ENCODE measurements at regions not wholly inside any gene's neighbourhood (a gene's known extent, or its start where the extent isn't known, plus 50 kb on each side); places are given as distances from the start of the nearest gene placed in this dataset.
"Not testable (repeated sequence)": the region's sequence is repeated elsewhere in the genome, so short reads cannot be mapped to it uniquely, and the experiment has no call there.

DNA sequence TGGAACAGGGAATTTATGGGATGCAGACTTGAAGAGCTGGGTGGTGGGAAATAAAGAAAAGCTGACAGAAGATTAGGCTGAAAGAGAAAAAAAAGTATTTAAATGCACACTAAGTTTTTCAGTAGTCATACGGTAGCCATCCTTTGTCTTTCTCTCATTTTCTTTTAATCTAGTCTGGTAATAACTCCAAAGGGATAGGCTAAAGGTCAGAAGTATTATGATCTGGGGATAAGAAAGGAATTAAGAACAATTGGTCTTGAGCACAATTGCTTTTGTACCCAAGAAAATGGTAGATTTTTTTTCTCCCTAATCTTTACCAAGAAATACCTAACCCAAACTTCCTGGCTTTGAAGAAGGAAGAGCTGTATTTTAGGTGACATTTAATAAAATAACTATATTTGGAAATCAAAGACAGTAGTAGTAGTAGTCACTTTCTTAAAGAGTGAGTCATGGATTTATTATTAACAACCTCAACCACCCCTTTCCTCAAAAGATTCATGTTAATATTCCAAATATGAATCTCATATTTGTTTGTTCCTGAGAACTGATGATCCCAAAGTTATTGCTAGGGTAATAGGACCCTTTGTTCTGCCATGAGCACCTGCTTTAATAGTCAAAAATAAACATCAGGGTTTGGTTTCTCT lies 120.2 kb upstream of the ODAD2 start:
- ATAC-seq (no peak), DNase-seq (ENCODE audit: low spot score in 2 of 2) (no peak)
- peak overlapping the region in 1 of 2 donors; percentile 79 for H3K27ac Mint-ChIP-seq

DNA sequence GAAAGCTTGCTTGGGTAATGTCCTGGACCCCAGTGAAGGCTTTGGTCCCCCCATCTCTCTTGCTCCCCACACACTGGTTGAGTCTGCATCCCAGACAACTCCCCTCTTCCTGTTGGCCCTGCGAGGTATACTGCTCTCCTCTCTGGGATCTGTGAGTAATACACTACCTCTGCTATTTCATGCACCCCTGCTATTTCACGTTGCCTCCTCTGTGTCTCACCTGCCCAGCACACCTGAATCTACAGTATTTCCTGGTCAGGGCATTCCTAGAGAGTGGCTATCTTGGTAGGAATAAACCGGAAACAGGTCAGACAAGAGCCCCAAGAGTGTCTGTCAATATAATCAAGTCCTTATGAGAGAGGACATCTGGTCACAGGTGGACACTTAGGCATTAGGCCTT lies 114.3 kb upstream of the ODAD2 start:
- ATAC-seq, result no peak
- Mint-ChIP-seq H3K9me3 (no peaks in the 10 kb centered on the region), H3K27ac (peak overlapping the region in 1 of 2 donors; percentile 39), H3K36me3 (no peaks in the 10 kb centered on the region)
- no peak for DNase-seq (ENCODE audit: low spot score in 2 of 2)

More for the DNA sequence above, 120.2 kb upstream of the ODAD2 start:
- no peaks in the 10 kb centered on the region for H3K9me3 Mint-ChIP-seq
- H3K36me3 Mint-ChIP-seq, result peaks cover 0 to 8% of the 10 kb centered on the region in 2 donors

DNA sequence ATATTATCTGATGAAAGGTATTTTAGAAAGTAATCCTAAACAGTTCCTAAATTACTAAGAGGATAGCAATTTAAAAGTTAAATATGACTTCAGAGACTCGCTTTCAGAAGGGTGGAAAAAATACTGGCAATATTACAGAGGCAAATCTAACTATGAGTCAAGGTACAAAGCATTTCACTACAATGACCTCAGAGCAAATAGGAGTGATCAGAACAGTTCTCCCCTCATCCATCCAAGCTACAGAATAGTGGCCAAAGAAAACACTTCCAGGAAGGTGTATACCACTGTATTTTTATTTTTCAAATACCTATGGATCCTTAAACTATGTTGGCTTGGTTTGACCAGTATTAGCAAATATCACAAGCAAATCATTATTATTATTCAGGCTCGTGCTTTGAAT lies 112.8 kb upstream of the ODAD2 start:
- DNase-seq (ENCODE audit: low spot score in 2 of 2), result no peak
- no peak for ATAC-seq
- Mint-ChIP-seq H3K27ac (no peak overlapping the region), H3K9me3 (no peaks in the 10 kb centered on the region), H3K36me3 (no peaks in the 10 kb centered on the region)

DNA sequence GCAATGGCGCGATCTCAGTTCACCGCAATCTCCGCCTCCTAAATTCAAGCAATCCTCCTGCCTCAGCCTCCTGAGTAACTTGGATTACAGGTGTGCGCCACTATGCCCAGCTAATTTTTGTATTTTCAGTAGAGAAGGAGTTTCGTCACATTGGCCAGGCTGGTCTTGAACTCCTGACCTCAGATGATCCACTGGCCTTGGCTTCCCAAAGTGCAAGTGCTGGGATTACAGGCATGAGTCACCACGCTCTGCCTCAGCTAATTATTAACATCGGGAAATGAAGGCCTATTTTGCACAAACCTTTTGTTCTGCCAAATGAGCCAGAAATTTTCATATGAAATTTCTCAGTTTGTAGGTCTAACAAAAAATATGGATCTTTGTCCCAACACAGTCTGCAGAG lies 106.7 kb upstream of the ODAD2 start:
- ATAC-seq, result no peak
- DNase-seq (ENCODE audit: low spot score in 2 of 2), result no peak
- no peak overlapping the region for H3K27ac Mint-ChIP-seq
- no peaks in the 10 kb centered on the region for H3K36me3 Mint-ChIP-seq
- H3K9me3 Mint-ChIP-seq, result peaks cover 0 to 3% of the 10 kb centered on the region in 2 donors

DNA sequence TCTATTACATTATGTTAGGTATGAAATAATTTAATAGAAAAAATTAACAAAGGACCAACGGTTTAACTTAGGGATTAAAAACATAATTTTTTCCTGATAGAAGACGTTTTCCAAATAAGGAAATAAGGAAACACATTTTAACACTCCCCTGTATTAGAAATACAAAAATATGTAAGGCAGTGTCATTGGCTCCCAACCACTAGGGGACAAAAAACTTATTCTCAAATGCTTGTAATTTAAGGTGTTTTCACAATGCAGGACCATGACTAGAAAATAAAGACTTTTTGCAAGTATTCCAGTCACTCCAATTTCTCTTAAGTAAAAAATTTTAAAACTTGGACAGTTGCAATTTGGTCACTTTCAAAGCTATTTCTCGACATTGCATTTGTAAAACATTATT lies 98.8 kb upstream of the ODAD2 start:
- no peak overlapping the region for H3K27ac Mint-ChIP-seq
- ATAC-seq, result no peak
- DNase-seq (ENCODE audit: low spot score in 2 of 2), result no peak
- H3K36me3 Mint-ChIP-seq, result no peaks in the 10 kb centered on the region
- no peaks in the 10 kb centered on the region for H3K9me3 Mint-ChIP-seq

DNA sequence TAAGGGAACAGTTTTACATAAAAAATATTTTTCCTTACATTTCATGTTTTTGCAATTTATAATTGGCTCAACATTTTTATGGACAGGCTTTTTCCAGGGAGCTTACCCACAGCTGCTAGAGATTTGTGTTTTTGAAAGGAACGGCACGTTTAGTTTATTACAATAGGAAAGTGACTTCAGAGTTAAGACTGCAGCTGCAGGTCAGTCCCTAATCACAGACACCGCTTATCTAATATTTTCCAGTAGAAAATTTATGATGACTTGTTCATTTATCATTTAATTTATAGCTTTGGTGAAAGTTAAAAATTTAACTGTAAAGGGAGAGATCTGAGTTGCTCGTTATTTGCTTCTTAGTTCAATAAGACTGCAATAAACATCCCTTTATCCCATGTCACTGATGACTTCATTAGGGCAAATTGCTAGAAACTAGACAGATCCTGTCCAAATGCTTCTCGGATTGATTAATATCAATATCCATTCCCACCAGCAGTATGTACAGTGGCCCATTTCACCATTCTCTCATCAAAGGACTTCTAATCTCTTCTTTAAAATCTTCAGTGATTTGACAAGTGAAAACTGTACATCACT lies 97.0 kb upstream of the ODAD2 start:
- Mint-ChIP-seq H3K36me3 (no peaks in the 10 kb centered on the region), H3K9me3 (no peaks in the 10 kb centered on the region), H3K27ac (no peak overlapping the region)
- DNase-seq (ENCODE audit: low spot score in 2 of 2) (no peak), ATAC-seq (no peak)

DNA sequence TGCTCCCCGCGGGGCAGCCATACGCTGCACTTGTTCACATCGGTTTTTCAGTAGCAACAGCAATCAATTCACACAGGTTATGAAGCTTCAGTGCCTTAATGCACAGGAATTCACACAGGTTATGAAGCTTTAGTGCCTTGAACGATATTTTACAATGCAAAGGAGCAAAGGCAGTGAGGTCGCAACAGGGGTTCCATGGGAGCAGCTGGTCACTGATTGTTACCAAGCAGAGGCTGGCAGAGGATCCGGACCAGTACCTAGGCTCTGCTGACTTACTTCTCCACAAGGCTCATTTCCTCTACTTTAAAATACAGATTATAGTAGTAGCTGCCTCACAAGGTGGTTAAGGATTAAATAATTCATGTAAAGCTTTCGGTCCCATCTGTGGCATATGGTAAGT lies 95.2 kb upstream of the ODAD2 start:
- peaks cover 0 to 4% of the 10 kb centered on the region in 2 donors for H3K9me3 Mint-ChIP-seq
- H3K36me3 Mint-ChIP-seq, result peaks cover 0 to 5% of the 10 kb centered on the region in 2 donors
- ATAC-seq (no peak), DNase-seq (ENCODE audit: low spot score in 2 of 2) (no peak)
- peak overlapping the region in 1 of 2 donors; percentile 93 for H3K27ac Mint-ChIP-seq

DNA sequence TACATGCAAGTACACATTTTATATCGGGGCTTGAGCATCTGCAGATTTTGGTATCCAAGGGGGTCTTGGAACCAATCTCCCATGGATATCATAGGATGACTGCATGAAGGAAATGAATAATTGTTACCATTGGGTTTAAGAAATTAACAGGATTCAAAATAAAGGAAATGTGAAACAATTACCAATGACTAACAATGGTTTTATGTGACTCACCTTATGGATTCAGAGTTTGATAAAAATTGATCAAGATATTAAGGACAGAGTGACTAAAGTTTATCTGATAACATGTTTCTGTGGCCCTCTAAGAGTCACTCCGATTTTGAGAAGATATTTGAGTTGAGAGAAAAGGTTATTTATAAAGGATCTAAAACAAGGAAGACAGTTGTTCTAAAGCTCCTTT lies 93.0 kb upstream of the ODAD2 start:
- Mint-ChIP-seq H3K27ac (peak overlapping the region in 1 of 2 donors; percentile 24), H3K36me3 (peaks cover 8 to 25% of the 10 kb centered on the region in 2 donors), H3K9me3 (peaks cover 0 to 16% of the 10 kb centered on the region in 2 donors)
- no peak for ATAC-seq
- DNase-seq (ENCODE audit: low spot score in 2 of 2), result no peak

DNA sequence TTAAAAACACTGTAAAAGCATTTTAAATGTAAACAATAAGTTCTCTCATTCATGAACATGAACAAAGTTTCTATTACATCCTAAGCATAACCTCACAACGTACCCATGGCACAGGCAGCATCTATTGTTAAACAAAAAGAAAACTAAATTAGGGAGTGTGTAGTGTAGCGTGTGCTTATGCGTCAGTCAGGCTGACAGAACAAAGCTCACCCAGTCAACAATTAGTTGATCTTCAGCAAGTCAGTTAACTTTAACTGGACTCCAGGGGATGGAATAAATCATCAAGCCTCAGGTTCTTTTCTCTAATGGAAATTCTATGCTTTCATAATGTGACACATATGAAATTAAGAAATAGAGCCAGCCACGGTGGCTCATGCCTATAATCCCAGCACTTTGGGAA lies 91.6 kb upstream of the ODAD2 start:
- Mint-ChIP-seq H3K27ac (no peak overlapping the region), H3K9me3 (peaks cover 0 to 17% of the 10 kb centered on the region in 2 donors), H3K36me3 (peaks cover 17 to 38% of the 10 kb centered on the region in 2 donors)
- DNase-seq (ENCODE audit: low spot score in 2 of 2), result no peak
- no peak for ATAC-seq

DNA sequence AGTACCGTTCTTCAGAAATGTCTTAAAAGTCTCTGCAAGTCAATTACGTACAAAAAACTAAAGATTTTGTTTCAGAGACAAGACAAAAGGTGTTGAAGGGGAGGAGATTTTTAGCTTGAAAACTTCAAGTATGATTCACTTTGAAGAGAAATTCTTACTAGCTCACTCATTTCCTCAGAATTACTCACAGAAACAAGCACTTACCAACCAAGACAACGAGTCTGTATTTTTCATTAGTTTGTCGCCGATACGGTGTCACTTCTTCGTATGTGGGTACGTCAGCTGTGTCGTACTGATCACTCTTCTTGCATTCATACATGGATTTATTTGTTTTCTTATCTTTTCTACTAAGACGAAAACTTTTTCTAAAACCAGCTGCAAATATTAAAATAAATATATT lies 90.6 kb upstream of the ODAD2 start:
- Mint-ChIP-seq H3K36me3 (peaks cover 17 to 44% of the 10 kb centered on the region in 2 donors), H3K27ac (peak overlapping the region in 1 of 2 donors; percentile 48), H3K9me3 (peaks cover 0 to 17% of the 10 kb centered on the region in 2 donors)
- DNase-seq (ENCODE audit: low spot score in 2 of 2), result no peak
- ATAC-seq, result peak in 1 of 2 donors; percentile 69

DNA sequence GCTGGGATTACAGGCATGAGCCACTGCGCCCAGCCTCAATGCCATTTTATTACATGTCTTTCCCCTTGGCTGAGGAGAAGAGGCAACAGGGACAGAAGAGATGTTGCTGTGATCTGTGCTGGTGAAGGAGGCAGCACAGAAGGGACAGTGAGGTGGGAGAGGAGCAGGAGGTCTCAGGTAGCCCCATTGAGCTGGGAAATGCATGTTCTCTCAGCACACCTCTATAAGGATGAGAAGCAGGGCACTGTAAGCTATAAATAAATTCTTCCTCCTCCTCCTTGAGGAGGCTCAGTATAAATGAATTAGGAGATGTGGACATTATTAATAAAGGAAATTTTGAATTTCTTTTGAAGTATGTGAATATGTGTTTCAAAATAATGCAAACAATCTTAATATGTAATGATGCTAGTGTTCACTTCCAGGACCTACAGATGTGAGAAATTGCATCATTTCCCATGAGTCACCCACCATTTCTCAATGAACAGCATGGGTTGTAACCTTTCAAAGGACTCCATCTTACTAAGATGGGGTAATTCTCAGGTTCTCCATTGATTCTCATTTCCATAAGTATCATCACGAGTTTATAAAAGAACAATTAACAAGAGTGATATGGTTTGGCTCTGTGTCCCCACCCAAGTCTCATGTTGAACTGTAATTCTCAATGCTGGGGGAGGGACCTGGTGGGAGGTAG lies 88.9 kb upstream of the ODAD2 start:
- Mint-ChIP-seq H3K9me3 (peaks cover 0 to 17% of the 10 kb centered on the region in 2 donors), H3K27ac (peak overlapping the region; percentile 67 to 92), H3K36me3 (peaks cover 17 to 44% of the 10 kb centered on the region in 2 donors)
- no peak for DNase-seq (ENCODE audit: low spot score in 2 of 2)
- ATAC-seq, result peak; percentile 75 to 77

DNA sequence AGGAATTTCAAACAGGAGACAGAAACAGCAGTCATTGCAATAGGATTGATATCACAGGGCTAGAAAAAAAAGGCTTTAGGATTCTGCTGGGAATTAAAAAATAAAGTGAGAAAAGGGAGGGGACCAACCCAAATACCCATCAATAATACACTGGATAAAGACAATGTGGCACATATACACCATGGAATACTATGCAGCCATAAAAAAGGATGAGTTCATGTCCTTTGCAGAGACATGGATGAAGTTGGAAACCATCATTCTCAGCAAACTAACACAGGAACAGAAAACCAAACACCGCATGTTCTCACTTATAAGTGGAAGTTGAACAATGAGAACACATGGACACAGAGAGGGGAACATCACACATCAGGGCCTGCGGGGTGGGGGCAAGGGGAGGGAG lies 86.9 kb upstream of the ODAD2 start:
- not testable (repeated sequence) for ATAC-seq; DNase-seq (ENCODE audit: low spot score in 2 of 2); H3K27ac Mint-ChIP-seq
- Mint-ChIP-seq H3K36me3 (peaks cover 17 to 44% of the 10 kb centered on the region in 2 donors), H3K9me3 (peaks cover 0 to 17% of the 10 kb centered on the region in 2 donors)

DNA sequence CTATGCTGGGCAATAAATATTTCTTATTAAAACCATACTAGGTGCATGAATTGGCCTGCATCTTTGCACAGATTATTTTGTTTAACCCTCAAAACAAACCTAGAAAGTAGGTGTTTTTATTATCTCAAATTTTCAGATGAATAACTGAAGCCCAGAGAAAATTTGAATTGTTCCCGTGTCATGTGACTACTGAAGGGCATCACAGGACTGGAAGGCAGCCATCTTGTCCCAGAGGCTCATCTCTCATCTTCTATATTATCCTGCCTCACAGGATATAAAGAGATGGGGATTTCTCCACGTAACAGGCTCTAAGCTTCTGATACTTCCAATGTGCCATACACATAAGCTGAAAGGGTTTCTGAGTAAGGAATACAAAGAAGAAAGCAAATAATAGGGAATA lies 84.0 kb upstream of the ODAD2 start:
- H3K27ac Mint-ChIP-seq, result no peak overlapping the region
- H3K36me3 Mint-ChIP-seq, result peaks cover 17 to 29% of the 10 kb centered on the region in 2 donors
- ATAC-seq (no peak), DNase-seq (ENCODE audit: low spot score in 2 of 2) (no peak)
- H3K9me3 Mint-ChIP-seq, result peaks cover 0 to 8% of the 10 kb centered on the region in 2 donors

DNA sequence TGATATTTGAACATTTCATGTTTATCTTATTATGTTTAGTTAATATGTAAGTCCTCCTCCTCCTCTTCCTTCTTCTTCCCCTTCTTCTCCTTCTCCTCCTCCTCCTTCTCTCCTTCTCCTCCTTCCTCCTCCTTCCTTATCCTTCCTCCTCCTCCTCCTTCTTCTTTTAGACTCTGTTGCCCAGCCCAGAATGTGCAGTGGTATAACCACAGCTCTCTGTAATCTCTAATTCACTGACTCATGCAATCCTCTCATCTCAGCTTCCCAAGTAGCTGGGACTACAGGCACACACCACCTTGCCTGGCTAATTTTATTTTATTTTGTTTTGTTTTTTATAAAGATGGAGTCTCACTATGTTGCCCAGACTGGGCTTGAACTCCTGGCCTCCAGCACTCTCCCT lies 83.4 kb upstream of the ODAD2 start:
- ATAC-seq (no peak), DNase-seq (ENCODE audit: low spot score in 2 of 2) (no peak)
- Mint-ChIP-seq H3K36me3 (peaks cover 13 to 23% of the 10 kb centered on the region in 2 donors), H3K9me3 (peaks cover 0 to 5% of the 10 kb centered on the region in 2 donors), H3K27ac (no peak overlapping the region)

DNA sequence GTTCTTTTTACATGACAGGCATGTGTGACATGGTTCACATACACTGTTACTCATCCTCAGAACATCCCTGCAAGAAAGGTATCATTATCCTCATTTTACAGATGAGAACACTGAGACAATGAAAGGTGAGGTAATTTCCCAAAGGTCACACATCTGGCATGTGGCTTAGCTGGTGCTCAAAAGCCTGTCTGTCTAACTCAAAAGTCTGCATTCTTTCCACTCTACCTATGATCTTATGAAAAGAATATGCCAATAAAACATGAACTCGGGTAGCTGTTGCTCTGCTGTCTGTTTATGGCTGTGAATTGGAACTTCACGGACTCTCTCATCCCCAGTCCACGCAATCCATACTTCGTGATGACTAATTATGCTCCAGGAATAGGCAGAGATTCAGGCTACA lies 79.0 kb upstream of the ODAD2 start:
- peak; percentile 46 to 48 for ATAC-seq
- Mint-ChIP-seq H3K27ac (no peak overlapping the region), H3K36me3 (no peaks in the 10 kb centered on the region), H3K9me3 (no peaks in the 10 kb centered on the region)
- no peak for DNase-seq (ENCODE audit: low spot score in 2 of 2)

DNA sequence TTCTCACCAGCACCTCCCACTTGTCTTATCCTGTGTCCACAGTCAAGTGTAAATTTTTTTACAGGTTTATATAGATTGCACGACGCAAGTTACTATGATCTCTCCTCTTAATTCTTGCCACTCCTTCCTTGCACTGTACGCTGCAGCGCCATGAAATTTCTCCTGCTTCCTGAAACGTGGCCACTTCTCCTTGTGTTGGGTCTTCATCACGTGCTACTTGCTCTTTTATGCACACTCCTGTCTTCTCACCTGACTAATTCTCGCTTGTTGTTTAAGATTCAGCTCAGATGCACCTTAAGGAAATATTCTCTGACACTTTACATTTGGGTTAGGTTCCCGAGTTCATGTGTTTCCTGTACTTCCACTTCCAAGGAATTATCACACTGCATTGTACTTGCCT lies 76.5 kb upstream of the ODAD2 start:
- H3K27ac Mint-ChIP-seq, result no peak overlapping the region
- no peaks in the 10 kb centered on the region for H3K36me3 Mint-ChIP-seq
- DNase-seq (ENCODE audit: low spot score in 2 of 2) (no peak), ATAC-seq (no peak)
- no peaks in the 10 kb centered on the region for H3K9me3 Mint-ChIP-seq

DNA sequence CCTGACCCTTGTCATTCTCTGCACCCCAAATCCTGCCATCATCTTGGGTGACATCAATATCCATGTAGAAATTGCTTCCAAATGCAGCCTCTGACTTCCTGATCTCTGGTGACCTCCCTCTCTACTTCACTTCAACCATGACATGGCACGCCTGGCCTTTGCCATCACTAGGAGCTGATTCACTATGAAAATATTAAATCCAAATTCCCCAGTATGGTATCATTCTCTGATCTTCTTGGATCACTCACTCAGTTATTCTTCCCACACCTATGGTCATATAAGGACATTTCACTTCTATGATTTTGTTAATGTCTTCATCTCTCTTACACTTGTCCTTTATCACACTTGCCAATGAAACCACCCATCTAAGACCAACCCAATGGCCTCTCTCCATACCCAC lies 73.7 kb upstream of the ODAD2 start:
- ATAC-seq, result no peak
- H3K9me3 Mint-ChIP-seq, result no peaks in the 10 kb centered on the region
- peaks cover 0 to 3% of the 10 kb centered on the region in 2 donors for H3K36me3 Mint-ChIP-seq
- no peak overlapping the region for H3K27ac Mint-ChIP-seq
- DNase-seq (ENCODE audit: low spot score in 2 of 2), result no peak

All from activated naive CD4-positive, alpha-beta T cell treated with anti-CD3 and anti-CD28 coated beads, Interleukin-2, amount 50 U/mL, for 72 hours (primary cell).